Smooth muscle cell (in vitro differentiated cells): ENCODE measurements at regions not wholly inside any gene's neighbourhood (a gene's known extent, or its start where the extent isn't known, plus 50 kb on each side); places are given as distances from the start of the nearest gene placed in this dataset.

Experiments used
- DNase-seq: peaks from one replicate; lab custom pipeline; 2025; ENCODE audit not compliant: unreplicated experiment; lab: John Stamatoyannopoulos, UW
- H2AFZ ChIP-seq: fragments of 200-600 bp; sonication (generic); 2 replicates; pipeline ENCODE4 v1.6.0; 2016; ENCODE audit warnings: antibody characterized with exemption, low read depth, mild to moderate bottlenecking
- H3F3A ChIP-seq: fragments of 200-600 bp; sonication (generic); 2 replicates; pipeline ENCODE4 v1.6.0; 2017; ENCODE audit warnings: antibody characterized with exemption, low read depth
- H3K27ac ChIP-seq: fragments of 200-600 bp; sonication (generic); 2 replicates; pipeline ENCODE4 v1.5.1; 2016; ENCODE audit warnings: low read depth, mild to moderate bottlenecking
- H3K27me3 ChIP-seq: fragments of 200-600 bp; sonication (generic); 2 replicates; pipeline ENCODE4 v1.6.1; 2016; ENCODE audit warnings: low read depth, mild to moderate bottlenecking
- H3K36me3 ChIP-seq: fragments of 200-600 bp; sonication (generic); 2 replicates; pipeline ENCODE4 v1.5.1; 2016; ENCODE audit warnings: low read depth
- H3K4me1 ChIP-seq: fragments of 200-600 bp; sonication (generic); 2 replicates; pipeline ENCODE4 v1.5.1; 2016; ENCODE audit warnings: low read depth
- H3K4me2 ChIP-seq: fragments of 200-600 bp; sonication (generic); 2 replicates; pipeline ENCODE4 v1.6.0; 2016; ENCODE audit warnings: mild to moderate bottlenecking
- H3K4me3 ChIP-seq: fragments of 200-600 bp; sonication (generic); 2 replicates; pipeline ENCODE4 v1.5.1; 2016; ENCODE audit warnings: mild to moderate bottlenecking
- H3K79me2 ChIP-seq: fragments of 200-600 bp; sonication (generic); 2 replicates; pipeline ENCODE4 v1.6.0; 2016; ENCODE audit warnings: low read depth, mild to moderate bottlenecking
- H3K9ac ChIP-seq: fragments of 200-600 bp; sonication (generic); 2 replicates; pipeline ENCODE4 v1.6.0; 2016; ENCODE audit warnings: low read depth
- H3K9me3 ChIP-seq: fragments of 200-600 bp; sonication (generic); replicated peaks from 2 replicates; pipeline ENCODE4 v1.5.1; 2016; ENCODE audit warnings: low read depth
- H4K20me1 ChIP-seq: fragments of 200-600 bp; sonication (generic); 2 replicates; pipeline ENCODE4 v1.6.0; 2016; ENCODE audit warnings: low read depth
- CTCF ChIP-seq: fragments of 200-600 bp; sonication (generic); IDR thresholded peaks from 2 replicates; pipeline ENCODE4 v1.5.1; 2017; ENCODE audit warnings: borderline replicate concordance, mild to moderate bottlenecking, antibody characterized with exemption; ENCODE audit not compliant: insufficient read depth, poor library complexity, severe bottlenecking
- WGBS: methylation state at CpG from one replicate; pipeline ENCODE4 v1.1.7; 2016; ENCODE audit warnings: low lambda C conversion rate; 5-methylcytosine and 5-hydroxymethylcytosine counted together

GRCh38 chr12:38515912-38516311 is 199.3 kb downstream of the ALG10B start:
- Histone ChIP-seq H3K9ac (no peak overlapping the region), H4K20me1 (no peaks in the 10 kb centered on the region), H3K4me3 (no peak overlapping the region), H3K4me1 (peaks cover 33% of the 10 kb centered on the region), H3F3A (peaks cover 3% of the 10 kb centered on the region), H3K79me2 (no peaks in the 10 kb centered on the region), H3K9me3 (no peaks in the 10 kb centered on the region), H3K36me3 (no peaks in the 10 kb centered on the region), H3K27ac (no peak overlapping the region), H2AFZ (no peak overlapping the region), H3K27me3 (no peaks in the 10 kb centered on the region), H3K4me2 (peak overlapping the region; percentile 40)
- TF ChIP-seq CTCF: no peak
- DNase-seq: no peak

- Histone ChIP-seq H4K20me1 (no peaks in the 10 kb centered on the region), H3K4me3 (no peak overlapping the region), H3K9me3 (no peaks in the 10 kb centered on the region), H2AFZ (no peak overlapping the region), H3K36me3 (no peaks in the 10 kb centered on the region), H3K27me3 (no peaks in the 10 kb centered on the region), H3K4me2 (peak overlapping the region; percentile 40), H3K4me1 (peaks cover 33% of the 10 kb centered on the region), H3K27ac (no peak overlapping the region), H3K79me2 (no peaks in the 10 kb centered on the region), H3K9ac (no peak overlapping the region), H3F3A (peaks cover 3% of the 10 kb centered on the region)
- DNase-seq: no peak
- 28% methylated on average over 2 of the region's 2 CpGs for WGBS
- no peak for TF ChIP-seq CTCF
Measured at GRCh38 chr12:38516418-38516817, 199.8 kb downstream of the ALG10B start.

- H3K4me1 ChIP-seq: peaks cover 6% of the 10 kb centered on the region
- TF ChIP-seq CTCF: no peak
- no peaks in the 10 kb centered on the region for H3K9me3 ChIP-seq
- DNase-seq: no peak
- no peak overlapping the region for H2AFZ ChIP-seq
- H3K36me3 ChIP-seq: no peaks in the 10 kb centered on the region
- H3F3A ChIP-seq: peaks cover 3% of the 10 kb centered on the region
- H3K4me3 ChIP-seq: no peak overlapping the region
- H3K79me2 ChIP-seq: no peaks in the 10 kb centered on the region
- H4K20me1 ChIP-seq: no peaks in the 10 kb centered on the region
- no peak overlapping the region for H3K9ac ChIP-seq
- H3K27me3 ChIP-seq: peaks cover 3% of the 10 kb centered on the region
- H3K4me2 ChIP-seq: no peak overlapping the region
- H3K27ac ChIP-seq: no peak overlapping the region
Measured at GRCh38 chr12:38523920-38524319, 207.3 kb downstream of the ALG10B start.

GRCh38 chr12:38527631-38528030 is 211.1 kb downstream of the ALG10B start:
- Histone ChIP-seq H3K27me3 (peaks cover 3% of the 10 kb centered on the region), H3K4me2 (no peak overlapping the region), H3K4me1 (no peaks in the 10 kb centered on the region), H3K9ac (no peak overlapping the region), H3K27ac (no peak overlapping the region), H3F3A (no peaks in the 10 kb centered on the region), H4K20me1 (no peaks in the 10 kb centered on the region), H3K36me3 (no peaks in the 10 kb centered on the region), H3K9me3 (no peaks in the 10 kb centered on the region), H2AFZ (no peak overlapping the region), H3K4me3 (no peak overlapping the region), H3K79me2 (no peaks in the 10 kb centered on the region)
- 75% methylated on average over 4 of the region's 4 CpGs for WGBS
- DNase-seq: no peak
- TF ChIP-seq CTCF: no peak
